Bronchial epithelial cell (primary cell): ENCODE measurements at regions not wholly inside any gene's neighbourhood (a gene's known extent, or its start where the extent isn't known, plus 50 kb on each side); places are given as distances from the start of the nearest gene placed in this dataset.

Source experiments
- DNase-seq: peaks from one replicate; pipeline ENCODE4 v3.0.0-alpha.2; 2010; ENCODE audit warnings: low read depth
- FAIRE-seq: peaks from 2 replicates; lab custom pipeline; 2011; peaks lifted over from hg19 to GRCh38; lab: Jason Lieb, UNC
- H3K27me3 ChIP-seq: 2 replicates; pipeline ENCODE4 v1.5.1; 2011; ENCODE audit warnings: low read length; ENCODE audit not compliant: control insufficient read depth, insufficient read depth
- H3K36me3 ChIP-seq: 2 replicates; pipeline ENCODE4 v1.5.1; 2011; ENCODE audit warnings: low read length; ENCODE audit not compliant: control insufficient read depth, insufficient read depth
- H3K4me3 ChIP-seq: 2 replicates; pipeline ENCODE4 v1.5.1; 2011; ENCODE audit warnings: mild to moderate bottlenecking, low read depth, low read length, control low read depth
- TF ChIP-seq, protein P1 (sequence below): IDR thresholded peaks from 2 replicates; pipeline ENCODE4 v1.5.1; 2011; ENCODE audit warnings: mild to moderate bottlenecking, moderate library complexity, low read length, control low read depth, inconsistent platforms; ENCODE audit not compliant: insufficient read depth, severe bottlenecking

DNA sequence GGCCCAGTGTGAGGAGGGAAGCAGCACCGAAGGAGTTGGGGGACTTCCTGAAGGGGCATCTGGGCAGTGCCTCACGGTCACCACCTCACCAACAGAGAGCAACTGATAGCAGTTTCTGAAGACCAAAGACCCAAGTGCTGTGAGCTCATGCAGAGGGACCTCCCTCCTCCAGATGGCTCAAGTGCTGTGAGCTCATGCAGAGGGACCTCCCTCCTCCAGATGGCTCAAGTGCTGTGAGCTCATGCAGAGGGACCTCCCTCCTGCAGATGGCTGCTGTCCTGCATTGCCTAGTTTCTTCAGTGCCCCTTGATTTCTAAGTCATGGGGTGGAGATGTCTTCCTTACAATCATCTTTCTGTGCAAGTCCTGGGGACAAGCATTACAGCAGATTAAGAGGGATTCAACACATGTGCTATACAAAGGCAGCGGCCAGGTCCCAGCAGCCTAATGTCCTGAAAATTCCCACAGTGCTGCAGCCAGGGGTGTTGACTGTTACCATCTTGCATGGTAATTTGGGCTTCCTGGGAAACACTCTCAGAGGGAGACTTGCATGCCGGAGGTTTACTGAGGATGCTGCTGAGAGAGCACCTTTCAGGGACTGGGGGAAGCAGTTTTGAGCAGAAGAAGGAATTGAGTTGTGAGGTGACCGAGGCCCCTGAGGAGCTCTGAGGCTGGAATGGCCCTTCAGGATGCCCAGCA lies 409.3 kb downstream of the GALR1 start:
- FAIRE-seq (peak; percentile 90), DNase-seq (no peak)
- Histone ChIP-seq H3K4me3 (no peak overlapping the region), H3K27me3 (no peaks in the 10 kb centered on the region), H3K36me3 (no peaks in the 10 kb centered on the region)
- TF ChIP-seq, protein P1, sequence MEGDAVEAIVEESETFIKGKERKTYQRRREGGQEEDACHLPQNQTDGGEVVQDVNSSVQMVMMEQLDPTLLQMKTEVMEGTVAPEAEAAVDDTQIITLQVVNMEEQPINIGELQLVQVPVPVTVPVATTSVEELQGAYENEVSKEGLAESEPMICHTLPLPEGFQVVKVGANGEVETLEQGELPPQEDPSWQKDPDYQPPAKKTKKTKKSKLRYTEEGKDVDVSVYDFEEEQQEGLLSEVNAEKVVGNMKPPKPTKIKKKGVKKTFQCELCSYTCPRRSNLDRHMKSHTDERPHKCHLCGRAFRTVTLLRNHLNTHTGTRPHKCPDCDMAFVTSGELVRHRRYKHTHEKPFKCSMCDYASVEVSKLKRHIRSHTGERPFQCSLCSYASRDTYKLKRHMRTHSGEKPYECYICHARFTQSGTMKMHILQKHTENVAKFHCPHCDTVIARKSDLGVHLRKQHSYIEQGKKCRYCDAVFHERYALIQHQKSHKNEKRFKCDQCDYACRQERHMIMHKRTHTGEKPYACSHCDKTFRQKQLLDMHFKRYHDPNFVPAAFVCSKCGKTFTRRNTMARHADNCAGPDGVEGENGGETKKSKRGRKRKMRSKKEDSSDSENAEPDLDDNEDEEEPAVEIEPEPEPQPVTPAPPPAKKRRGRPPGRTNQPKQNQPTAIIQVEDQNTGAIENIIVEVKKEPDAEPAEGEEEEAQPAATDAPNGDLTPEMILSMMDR = no peak

- FAIRE-seq (no peak), DNase-seq (no peak)
- H3K27me3 ChIP-seq = no peaks in the 10 kb centered on the region
These were observed 417.0 kb downstream of the GALR1 start for GRCh38 chr18:77666613-77667012.

GRCh38 chr18:77668219-77668618 lies 418.6 kb downstream of the GALR1 start:
- DNase-seq (no peak), FAIRE-seq (no peak)
- Histone ChIP-seq H3K36me3 (no peaks in the 10 kb centered on the region), H3K4me3 (no peak overlapping the region), H3K27me3 (no peaks in the 10 kb centered on the region)
- TF ChIP-seq, protein P1 = no peak

More at GRCh38 chr18:77666613-77667012, 417.0 kb downstream of the GALR1 start:
- TF ChIP-seq, protein P1 = no peak
- Histone ChIP-seq H3K4me3 (no peak overlapping the region), H3K36me3 (no peaks in the 10 kb centered on the region)

- Histone ChIP-seq H3K27me3 (no peaks in the 10 kb centered on the region), H3K36me3 (no peaks in the 10 kb centered on the region), H3K4me3 (no peak overlapping the region)
- TF ChIP-seq, protein P1 = no peak
- DNase-seq = no peak
- FAIRE-seq = no peak
These were observed 419.7 kb downstream of the GALR1 start for GRCh38 chr18:77669331-77669730.

DNA sequence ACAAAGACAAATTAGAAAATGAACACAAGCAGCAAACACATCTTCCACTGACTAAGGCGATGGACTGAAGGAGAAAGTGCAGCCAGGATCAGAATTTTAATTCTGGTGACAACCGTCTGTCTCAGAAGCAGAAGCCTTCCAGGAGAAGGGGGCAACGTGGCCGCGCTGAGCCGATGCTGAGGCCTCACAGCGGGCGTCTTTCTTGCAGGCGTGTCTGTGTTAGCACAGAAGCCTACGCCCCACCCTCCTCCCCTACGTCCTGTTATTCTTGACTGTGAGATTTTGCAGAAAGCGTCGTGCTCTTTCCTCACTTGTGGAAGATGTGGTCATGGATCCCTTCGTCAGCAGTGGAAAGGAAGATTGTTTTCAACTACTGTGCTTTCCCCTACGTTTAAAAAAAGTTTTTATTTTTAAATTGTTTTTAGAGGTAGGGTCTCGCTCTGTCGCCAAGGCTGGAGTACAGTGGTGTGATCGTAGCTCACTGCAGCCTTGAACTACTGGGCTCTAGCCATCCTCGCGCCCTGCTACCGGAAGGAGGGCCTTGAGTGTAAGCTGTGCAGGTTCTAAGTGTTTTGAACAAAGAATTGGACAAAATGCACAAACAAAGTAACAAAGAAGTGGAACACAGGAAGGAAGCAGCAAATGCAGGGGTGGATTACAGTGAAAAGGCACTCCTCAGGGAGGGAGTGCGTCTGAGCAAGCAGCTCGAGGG lies 422.0 kb downstream of the GALR1 start:
- no peak for FAIRE-seq
- TF ChIP-seq, protein P1 = no peak
- H3K27me3 ChIP-seq = no peaks in the 10 kb centered on the region

More for the DNA sequence above, 422.0 kb downstream of the GALR1 start:
- H3K36me3 ChIP-seq = no peaks in the 10 kb centered on the region
- no peak for DNase-seq
- H3K4me3 ChIP-seq = no peak overlapping the region
